HL-60 (cell line): ENCODE measurements at regions not wholly inside any gene's neighbourhood (a gene's known extent, or its start where the extent isn't known, plus 50 kb on each side); places are given as distances from the start of the nearest gene placed in this dataset.

Experiments used
- DNase-seq, 2 experiments: peaks; one replicate each; pipeline ENCODE4 v3.0.0-alpha.2; 2010 to 2020; ENCODE audit warnings: low read depth in 1 of 2, low spot score in 1 of 2
- H3K27ac ChIP-seq: fragments of 250-450 bp; sonication (Bioruptor Pico); replicated peaks from 2 replicates; pipeline ENCODE4 v1.5.1; 2020; ENCODE audit warnings: mild to moderate bottlenecking, moderate library complexity
- H3K27me3 ChIP-seq: fragments of 250-450 bp; sonication (Bioruptor Pico); 2 replicates; pipeline ENCODE4 v1.5.1; 2021; ENCODE audit warnings: mild to moderate bottlenecking, moderate library complexity; ENCODE audit not compliant: insufficient read depth, poor library complexity, severe bottlenecking
- H3K4me3 ChIP-seq: replicated peaks from 2 replicates; pipeline ENCODE4 v1.5.1; 2011; ENCODE audit warnings: mild to moderate bottlenecking, control low read depth, low read length; ENCODE audit not compliant: insufficient read depth
- CTCF ChIP-seq: IDR thresholded peaks from one replicate; pipeline ENCODE4 v1.5.1; 2011; ENCODE audit warnings: low read length, control low read depth, inconsistent platforms; ENCODE audit not compliant: insufficient read depth
- GABPA ChIP-seq: IDR thresholded peaks from 2 replicates; pipeline ENCODE4 v1.6.1; 2012; ENCODE audit warnings: low read depth
- POLR2AphosphoS5 ChIP-seq: IDR thresholded peaks from 2 replicates; pipeline ENCODE4 v1.6.1; 2012; ENCODE audit warnings: low read depth
- REST ChIP-seq: IDR thresholded peaks from 2 replicates; pipeline ENCODE4 v1.6.1; 2012; ENCODE audit warnings: low read depth; ENCODE audit not compliant: insufficient replicate concordance
- SPI1 ChIP-seq: IDR thresholded peaks from 2 replicates; pipeline ENCODE4 v1.6.1; 2012; ENCODE audit warnings: low read depth, mild to moderate bottlenecking, borderline replicate concordance

- Histone ChIP-seq H3K27ac (no peak overlapping the region), H3K4me3 (no peak overlapping the region), H3K27me3 (no peaks in the 10 kb centered on the region)
- no peak for DNase-seq
- TF ChIP-seq SPI1 (no peak), POLR2AphosphoS5 (no peak), REST (no peak), CTCF (no peak), GABPA (no peak)
Observed at GRCh38 chr4:134691915-134692314, 490.3 kb upstream of the PABPC4L start.

GRCh38 chr4:134687646-134688628 is 486.3 kb upstream of the PABPC4L start:
- DNase-seq: no peak
- H3K27ac ChIP-seq: no peak overlapping the region
- H3K27me3 ChIP-seq: no peaks in the 10 kb centered on the region
- no peak overlapping the region for H3K4me3 ChIP-seq
- TF ChIP-seq REST (no peak), CTCF (no peak), GABPA (no peak), POLR2AphosphoS5 (no peak), SPI1 (no peak)

- DNase-seq: no peak
- TF ChIP-seq GABPA: no peak
- TF ChIP-seq REST: no peak
- no peak for TF ChIP-seq POLR2AphosphoS5
- no peak for TF ChIP-seq CTCF
- no peak for TF ChIP-seq SPI1
- H3K27me3 ChIP-seq: no peaks in the 10 kb centered on the region
- H3K27ac ChIP-seq: no peak overlapping the region
- H3K4me3 ChIP-seq: no peak overlapping the region
Observed at GRCh38 chr4:134677209-134677814, 475.7 kb upstream of the PABPC4L start.
